NCI-H510A treated with DMSO at 0.1 percent for 48 hours (cell line): ENCODE measurements at regions not wholly inside any gene's neighbourhood (a gene's known extent, or its start where the extent isn't known, plus 50 kb on each side); places are given as distances from the start of the nearest gene placed in this dataset.
"Not testable (repeated sequence)": the region's sequence is repeated elsewhere in the genome, so short reads cannot be mapped to it uniquely, and the experiment has no call there.

ENCODE experiments used
- DNase-seq: peaks from one replicate; lab custom pipeline; 2025; lab: John Stamatoyannopoulos, UW

DNA sequence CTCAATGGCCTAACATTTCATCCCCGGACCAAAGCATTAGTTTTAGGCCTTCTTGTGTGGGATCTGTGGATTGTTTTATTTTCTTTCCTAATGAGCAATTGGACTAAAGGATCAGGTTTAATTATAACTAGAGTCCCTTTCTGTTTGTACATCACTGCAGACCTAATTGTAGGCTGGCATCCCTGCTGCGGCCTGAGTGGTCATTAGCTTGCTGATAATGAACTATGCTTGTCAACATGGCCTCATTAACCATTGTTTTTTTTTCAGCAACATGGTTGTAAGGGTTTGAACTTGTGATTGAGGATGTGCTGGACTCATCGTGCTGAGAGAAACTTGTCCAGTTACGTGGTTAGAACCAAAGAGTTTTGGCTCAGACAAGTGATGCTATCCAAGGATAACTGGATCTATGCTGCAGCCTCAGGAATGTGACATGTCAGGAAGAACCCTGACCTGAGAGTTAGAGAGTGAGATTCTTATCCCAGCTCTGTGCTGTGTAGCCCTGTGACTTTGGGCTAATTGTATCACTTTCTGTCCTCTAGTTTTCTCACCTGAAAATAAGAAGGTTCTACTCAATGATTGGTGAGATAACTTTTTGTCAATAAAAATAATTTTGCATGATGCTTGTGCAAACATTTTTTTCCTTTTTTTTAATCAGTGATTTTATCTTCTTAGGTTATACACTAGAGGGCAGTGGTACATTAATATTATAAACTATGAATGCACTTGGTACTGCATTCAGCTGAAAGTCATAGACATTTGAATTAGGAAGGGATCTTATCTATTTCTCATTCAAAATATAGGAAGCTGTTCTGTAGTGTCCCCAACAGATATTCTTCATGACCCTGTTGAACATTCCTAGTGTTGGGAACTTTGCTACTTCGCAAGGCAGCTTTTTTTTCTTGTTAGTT lies 140.9 kb downstream of the RNF144B start:
- peak; percentile 13 for DNase-seq

DNA sequence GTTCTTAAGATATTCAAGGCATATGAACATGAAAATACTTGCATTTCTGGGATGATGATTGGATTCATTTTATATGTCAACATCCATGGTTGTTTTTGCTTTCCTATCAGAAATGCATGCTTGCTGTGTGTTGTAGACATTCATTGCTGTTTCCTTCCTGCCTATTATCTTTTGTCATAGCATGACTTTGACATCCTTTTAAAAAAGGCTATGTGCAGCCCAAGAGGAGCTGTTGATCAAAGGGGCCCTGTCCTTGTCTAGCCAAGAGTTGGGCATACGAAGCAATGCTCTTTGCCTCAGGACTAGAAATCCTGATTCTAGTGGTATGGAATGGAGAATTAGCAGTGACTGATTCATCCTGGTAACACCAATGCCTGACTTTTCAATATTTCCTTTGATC lies 143.1 kb downstream of the RNF144B start:
- no peak for DNase-seq

DNA sequence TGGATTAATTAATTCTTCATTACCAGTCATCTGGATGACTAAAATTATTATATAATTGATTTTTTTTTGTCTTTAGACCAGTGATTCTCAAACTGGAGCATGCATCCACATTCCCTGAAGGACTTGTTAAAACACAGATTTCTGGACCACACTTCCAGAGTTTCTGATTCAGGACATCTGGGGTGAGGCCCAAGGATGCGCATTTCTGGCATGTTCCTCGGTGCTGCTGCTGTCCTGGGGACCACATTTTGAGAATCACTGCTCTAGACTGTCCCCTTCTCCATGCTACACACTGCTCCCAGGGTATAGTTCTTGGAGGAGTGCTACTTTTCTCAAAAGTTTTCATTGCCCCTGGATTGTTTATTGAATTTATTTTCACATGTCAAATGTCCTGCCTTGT lies 145.0 kb downstream of the RNF144B start:
- DNase-seq = no peak

DNA sequence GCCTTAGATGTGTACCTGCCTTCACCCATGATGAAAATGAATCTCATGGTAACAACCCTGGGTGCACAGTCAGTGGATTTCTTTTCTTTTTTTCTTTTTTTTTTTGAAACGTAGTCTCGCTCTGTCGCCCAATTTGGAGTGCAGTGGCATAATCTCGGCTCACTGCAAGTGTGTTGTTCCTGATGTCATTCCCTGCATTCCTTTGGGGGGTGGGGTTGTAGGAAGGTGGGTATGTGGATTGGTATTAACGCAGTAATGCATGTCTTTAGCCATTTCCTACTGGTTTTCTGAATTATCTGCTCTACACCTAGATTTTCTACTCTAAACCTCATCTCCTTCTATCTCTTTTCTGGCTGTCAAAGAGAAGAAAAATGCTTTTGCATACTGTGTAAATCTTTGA lies 146.6 kb downstream of the RNF144B start:
- DNase-seq = no peak

DNA sequence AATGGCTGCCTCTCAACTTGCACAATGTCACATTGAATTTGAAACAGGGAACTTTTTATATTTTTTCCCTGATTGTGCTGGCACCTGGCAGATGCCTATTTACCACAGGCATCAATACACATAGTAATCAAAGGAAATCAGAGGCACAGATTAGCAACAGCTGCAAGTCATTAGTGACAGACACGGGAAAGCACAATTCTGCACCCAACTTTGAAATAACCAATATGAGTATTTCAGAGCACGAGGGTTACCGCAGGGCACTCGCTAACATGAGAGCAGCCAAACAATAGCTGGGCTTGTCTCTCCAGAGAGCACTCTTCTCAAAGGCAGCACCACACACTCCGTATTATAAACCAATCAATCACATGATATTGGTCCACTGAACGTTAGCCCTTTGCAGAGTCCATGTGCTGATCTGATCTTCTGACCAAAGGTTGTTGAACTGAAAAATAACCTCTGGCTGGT lies 149.5 kb downstream of the RNF144B start:
- DNase-seq = no peak

DNA sequence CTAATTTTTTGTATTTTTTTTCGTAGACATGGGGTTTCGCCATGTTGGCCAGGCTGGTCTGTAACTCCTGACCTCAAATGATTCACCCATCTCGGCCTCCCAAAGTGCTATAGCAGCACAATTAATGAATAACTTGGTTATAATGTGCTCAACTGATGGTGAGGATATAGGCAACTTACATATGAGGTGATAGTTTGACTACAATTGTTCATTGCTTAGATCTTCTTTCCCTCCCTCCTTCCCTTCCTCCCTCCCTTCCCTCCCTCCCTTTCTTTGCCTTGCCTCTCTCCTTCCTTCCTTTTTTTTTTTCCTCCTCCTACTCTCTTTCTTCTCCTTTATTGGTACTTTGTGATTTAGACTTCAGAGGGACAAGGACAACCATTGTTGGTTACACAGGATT lies 151.2 kb downstream of the RNF144B start:
- DNase-seq = no peak

DNA sequence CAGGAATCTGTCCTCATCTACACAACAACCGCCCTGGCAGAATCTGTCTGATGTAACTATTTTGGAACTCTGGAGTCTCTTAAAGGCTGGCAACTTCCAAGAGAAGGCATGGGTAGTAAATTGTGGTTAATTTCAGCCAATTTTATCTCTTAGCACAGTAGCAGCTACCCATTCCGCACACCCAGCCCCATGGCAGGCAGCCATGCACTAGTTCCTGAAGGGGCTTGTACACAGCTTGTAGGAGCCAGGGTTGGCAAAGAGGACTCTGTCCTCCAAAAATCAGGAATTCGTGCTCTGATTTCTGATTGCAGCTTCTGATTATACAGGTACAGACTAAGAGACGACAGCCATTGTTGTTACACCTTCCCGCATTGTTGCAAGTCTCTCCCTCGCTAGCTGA lies 155.9 kb downstream of the RNF144B start:
- no peak for DNase-seq

DNA sequence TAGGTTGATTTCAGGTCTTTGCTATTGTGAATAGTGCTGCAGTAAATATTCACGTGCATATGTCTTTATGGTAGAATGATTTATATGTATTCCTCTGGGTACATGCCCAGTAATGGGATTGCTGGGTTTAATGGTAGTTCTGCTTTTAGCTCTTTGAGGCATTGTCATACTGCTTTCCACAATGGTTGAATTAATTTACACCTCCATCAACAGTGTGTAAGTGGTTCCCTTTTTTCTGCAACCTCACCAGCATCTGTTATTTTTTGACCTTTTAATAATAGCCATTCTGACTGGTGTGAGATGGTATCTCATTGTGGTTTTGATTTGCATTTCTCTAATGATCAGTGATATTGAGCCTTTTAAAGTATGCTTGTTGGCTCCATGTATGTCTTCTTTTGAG lies 158.0 kb downstream of the RNF144B start:
- not testable (repeated sequence) for DNase-seq

DNA sequence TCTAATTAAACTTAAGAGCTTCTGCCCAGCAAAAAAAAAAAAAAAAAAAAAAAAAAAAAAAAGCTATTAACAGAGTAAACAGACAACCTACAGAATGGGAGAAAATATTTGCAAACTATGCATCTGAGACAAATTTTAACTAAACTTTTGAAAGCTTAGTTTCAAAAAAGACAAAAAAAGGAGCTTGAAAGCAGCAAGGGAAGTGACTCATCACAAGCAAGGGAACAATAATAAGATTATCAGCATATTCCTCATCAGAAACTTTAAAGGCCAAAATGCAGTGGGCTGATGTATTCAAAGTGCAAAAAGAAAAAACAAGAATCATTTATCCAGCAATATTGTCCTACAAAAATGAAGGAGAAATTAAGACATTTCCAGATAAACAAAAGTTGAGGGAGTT lies 158.6 kb downstream of the RNF144B start:
- DNase-seq = no peak

DNA sequence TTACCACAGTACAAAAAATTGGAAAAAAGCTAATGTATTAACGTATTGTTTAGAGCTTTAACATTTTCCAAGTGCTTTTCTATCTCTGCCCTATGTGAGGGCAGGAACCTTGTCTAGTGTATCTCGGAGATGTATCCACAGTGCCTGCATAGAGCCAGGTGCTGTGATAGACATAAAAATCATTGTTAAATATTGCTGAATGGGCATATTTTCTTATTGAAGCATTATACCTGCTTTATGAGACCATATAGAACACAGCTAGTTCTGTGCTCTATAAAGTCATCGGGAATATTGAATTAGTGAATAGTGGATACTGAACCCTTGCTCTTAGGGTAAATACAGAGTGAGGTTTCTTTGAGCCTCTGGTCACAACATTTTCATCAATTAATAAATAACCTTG lies 163.0 kb downstream of the RNF144B start:
- DNase-seq = no peak

DNA sequence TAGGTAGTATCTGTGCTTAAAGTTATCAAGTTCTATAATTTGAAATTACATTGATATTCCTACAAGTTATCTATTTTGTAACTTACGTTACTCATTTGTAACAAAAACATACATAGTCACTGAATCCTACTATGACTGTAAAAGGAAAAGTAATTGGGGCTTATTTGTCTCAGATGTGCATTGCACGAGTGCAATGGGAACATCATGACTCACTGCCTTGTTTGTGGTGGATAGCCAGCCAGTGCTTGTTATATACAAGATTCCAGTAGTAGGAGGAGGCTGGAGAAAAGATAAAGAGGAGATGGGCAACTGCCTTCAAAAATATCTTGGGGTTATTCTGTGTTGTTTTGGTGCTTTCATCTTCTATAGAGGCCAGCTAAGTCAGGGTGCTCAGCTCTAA lies 164.1 kb downstream of the RNF144B start:
- DNase-seq = no peak

DNA sequence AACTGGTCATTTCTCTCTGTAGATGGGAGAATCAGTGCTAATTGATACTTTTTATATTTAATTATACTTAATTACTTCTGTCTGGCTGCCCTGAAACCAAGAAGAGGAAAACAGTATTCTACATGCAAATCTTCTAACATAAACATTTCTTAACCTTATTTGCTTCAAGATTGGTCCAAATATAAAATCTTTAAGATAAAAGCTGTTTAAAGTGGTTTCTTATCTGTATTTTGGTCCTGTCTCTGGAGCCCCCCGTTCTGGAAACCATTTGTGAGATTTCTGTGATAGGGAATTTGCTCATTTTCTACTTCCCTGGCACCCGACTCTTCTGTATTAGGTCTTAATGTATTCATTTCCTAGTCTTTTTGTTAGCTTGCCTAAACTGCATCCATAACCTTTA lies 168.6 kb downstream of the RNF144B start:
- no peak for DNase-seq

DNA sequence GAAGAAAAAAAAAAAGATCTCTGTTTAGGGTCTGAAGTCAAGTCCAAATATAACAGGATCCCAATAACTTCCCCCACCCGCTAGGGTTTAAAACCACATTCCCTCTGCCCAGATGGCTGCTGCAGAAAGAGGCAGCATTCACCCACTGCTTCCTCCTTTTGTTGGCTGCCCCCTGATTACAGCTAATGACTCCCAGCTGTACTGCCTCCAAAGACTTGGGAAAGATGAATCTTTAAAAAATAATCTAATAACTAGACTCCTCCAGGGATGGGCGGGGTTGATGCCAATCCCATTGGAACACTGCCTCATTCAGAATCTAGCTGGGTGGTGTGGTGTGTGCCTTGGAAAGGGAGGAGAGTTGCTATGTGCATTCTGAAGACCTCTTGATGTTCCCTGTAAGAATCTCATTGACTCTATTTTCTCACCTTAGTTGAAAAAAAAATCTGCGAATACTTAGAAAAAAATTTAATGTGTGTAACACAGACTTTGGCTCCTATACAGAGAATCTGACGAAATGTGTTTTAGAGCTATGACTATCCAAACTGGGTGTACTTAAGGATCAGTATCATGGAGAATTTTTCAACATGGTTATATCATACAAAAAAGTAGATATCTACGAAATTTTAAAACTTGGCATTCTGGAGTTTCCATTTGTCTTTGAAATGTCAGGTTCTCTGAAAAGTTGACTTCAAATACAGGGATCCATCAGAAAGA lies 174.0 kb downstream of the RNF144B start:
- DNase-seq = no peak

DNA sequence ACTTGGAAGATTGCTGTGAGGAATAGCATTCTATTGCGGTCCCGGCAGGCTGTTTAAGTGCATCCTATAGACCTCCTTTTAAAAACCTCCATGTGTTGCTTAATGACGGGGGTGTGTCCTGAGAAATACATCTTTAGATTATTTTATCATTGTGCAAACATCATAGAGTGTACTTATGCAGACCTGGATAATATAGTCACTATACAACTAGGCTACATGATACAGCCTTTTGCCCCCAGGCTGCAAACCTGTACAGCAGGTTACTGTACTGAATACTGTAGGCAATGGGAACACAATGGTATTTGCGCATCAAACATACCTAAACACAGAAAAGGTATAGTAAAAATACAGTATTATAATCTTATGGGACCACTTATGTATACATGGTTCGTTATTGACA lies 175.6 kb downstream of the RNF144B start:
- DNase-seq = no peak

DNA sequence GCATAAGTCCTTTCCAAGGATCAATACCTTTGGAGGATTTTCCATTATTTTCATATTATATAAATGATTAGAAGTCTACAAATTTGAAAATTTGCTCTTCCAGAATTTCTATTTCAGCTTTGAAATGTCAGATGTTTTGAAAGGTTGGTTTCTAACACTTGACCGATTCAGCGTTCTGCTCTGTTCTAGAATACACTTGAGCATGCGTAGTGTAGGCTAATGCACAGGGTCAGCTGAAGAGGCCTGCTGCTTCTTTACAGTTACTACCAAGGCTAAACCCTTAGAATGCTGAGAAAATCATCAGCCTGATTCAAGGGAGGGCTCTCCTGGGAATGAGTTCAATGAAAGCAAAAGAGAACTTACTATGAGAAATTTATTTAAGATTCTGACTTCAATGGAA lies 177.6 kb downstream of the RNF144B start:
- no peak for DNase-seq

DNA sequence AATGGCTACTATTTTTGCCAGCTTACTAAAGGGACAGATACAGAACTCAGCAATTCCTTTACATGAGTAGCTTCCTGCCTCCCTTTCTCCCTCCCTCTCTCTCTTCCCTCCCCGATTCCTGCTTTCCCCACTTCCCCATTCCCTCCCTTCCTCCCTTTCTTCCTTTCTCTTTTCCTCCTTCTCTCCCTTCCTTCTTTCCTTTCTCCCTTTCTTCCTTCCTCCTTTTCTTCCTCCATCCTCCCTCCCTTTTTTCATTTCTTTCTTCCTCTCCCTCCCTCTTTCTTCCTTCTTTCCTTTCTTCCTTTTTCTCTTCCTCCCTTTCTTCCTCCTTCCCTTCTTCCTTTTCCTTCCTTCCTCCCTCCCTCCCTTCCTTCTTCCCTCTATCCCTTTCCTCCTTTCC lies 178.1 kb downstream of the RNF144B start:
- DNase-seq = no peak

DNA sequence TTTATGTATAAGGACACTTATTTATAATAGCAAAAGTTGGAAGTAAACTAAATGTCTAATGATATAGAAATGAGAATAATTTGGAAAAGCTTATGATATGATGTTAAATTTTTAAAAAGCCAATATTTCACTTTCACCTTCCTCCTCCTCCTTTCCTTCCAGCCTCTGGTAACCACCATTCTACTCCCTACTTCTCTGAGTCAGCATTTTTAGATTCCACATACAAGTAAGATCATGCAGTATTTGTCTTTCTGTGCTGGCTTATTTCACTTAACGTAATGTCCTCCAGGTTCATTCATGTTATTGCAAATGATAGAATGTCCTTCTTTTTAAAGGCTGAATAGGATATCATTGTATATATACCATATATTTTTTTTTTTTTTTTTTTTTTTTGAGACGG lies 180.2 kb downstream of the RNF144B start:
- no peak for DNase-seq

DNA sequence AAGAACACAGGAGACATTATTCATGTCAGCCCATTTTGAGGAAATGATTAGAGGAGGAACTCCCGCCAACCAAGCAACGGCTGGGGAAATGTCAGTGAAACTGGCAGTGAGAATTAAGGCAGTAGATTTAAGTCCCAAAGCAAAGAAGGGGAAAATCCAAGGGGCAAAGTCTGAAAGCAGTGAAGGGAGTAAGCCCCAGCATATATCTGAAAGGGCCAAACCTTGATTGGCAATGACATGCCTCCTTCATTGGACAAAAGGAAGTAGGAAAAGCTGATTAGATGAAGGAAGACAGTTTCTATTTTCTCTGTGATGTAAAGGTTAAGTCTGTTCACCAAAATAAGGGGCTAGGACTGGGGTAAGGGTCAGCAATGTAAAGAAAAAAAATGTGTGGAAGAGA lies 190.3 kb downstream of the RNF144B start:
- DNase-seq = no peak

DNA sequence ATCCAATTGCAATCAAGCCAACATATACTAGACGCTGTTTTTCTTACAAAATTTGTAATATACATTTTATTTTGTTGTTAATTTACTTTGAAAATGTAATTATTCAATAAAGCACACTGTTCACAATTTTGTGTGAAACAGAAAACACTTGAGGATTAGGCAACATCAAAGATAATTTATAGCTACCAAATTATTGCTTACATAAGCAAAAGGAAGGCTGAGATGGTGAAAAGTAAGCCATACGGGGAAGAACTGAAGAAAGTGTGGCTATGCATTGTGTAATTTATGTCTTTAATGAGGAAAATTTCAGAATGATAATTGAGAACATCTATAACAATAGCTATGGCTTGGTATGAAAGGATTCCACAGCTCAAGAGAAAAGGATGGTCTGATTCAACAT lies 192.0 kb downstream of the RNF144B start:
- DNase-seq = no peak

DNA sequence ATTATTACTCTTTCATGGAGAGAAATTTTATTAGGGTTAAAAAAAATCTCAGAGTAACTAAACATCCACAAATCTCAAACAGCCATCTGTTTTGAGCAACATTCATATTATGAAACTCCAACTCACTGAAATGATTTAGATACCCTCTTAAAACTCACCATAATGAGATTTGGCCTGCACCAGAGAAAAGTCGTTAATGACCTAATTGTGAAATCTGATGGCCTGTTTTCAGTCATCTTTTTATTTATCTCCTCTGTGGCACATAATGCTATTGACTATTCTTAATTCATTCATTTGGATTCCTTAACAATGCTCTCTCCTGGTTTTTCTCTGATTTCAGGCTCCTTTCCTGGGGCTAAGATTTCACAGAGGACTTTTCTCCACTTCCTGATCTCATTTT lies 192.7 kb downstream of the RNF144B start:
- no peak for DNase-seq

DNA sequence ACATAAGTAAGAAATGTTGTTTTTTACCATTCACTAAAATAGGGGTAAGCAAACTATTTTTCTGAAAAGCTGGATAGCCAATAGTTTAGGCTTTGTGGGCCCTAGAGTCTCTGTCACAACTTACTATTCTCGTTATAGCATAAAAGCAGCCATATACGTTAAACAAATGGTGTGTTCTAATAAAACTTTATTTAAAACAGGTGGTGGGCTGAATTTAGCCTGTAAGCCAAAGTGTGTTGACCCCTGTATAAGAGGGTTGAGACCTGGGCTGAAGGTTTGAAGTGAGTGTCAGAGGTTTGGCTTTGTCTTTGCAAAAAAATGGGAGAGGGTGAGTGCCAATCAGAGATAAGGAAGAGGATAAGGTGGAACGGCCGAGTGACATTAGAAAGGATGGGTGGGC lies 197.2 kb downstream of the RNF144B start:
- no peak for DNase-seq

DNA sequence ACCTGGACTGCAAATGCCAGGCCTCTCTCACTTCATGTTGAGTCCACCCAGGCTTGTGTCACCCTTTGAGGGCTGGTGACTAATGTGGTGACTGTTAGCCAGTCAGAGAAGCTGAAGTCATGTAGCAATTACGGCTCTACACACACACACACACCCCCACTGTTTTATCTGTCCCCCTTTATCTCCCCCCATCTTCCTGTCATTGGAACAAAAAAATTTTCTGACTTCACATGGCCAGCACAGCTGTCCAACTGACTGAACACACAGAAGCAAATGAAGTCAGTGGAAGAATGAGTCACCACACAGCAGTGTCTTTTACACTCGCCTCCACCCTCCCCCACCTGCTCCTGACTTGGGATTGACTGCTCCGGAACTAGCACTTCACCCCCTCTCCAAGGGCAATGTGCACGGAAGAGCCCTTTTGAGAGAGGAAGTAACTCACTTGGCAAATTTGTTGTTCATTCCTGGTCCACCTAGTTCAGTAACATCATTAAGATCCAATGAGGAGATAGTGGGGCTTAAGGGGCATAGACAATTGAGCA lies 198.0 kb downstream of the RNF144B start:
- DNase-seq = peak; percentile 9

DNA sequence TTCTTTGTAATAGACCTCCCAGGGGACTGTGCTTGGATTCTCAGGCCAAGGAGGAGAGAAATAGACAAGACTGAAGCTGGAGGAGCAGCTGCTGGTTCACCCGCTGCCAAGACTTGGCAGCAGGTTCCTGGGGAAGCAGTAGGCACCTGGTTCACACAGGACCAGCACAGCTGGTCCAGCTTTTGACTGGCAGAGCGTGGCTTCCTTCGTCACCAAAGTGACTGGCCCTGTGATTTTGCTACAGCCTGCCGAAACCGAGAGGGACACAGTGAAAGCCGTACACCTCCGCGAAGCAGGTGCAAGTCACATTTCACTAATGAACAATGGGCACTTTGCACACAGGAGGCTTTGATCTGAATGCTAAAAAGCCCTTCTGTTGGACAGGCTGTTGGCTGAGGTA lies 199.0 kb downstream of the RNF144B start:
- no peak for DNase-seq
